MG63 (cell line): ENCODE measurements at regions not wholly inside any gene's neighbourhood (a gene's known extent, or its start where the extent isn't known, plus 50 kb on each side); places are given as distances from the start of the nearest gene placed in this dataset.

Source experiments
- DNase-seq: peaks from one replicate; pipeline ENCODE4 v3.0.0-alpha.2; 2020
- H3K27me3 ChIP-seq: fragments of 250-450 bp; sonication (Bioruptor Pico); 2 replicates; pipeline ENCODE4 v1.5.1; 2020; ENCODE audit warnings: mild to moderate bottlenecking, moderate library complexity
- H3K36me3 ChIP-seq: fragments of 250-450 bp; sonication (Bioruptor Pico); 2 replicates; pipeline ENCODE4 v1.5.1; 2020; ENCODE audit warnings: mild to moderate bottlenecking, moderate library complexity
- H3K4me3 ChIP-seq: fragments of 250-450 bp; sonication (Bioruptor Pico); 2 replicates; pipeline ENCODE4 v1.5.1; 2020; ENCODE audit warnings: mild to moderate bottlenecking, moderate library complexity
- H3K9me3 ChIP-seq: fragments of 250-450 bp; sonication (Bioruptor Pico); 2 replicates; pipeline ENCODE4 v1.5.1; 2020; ENCODE audit warnings: mild to moderate bottlenecking, moderate library complexity

DNA sequence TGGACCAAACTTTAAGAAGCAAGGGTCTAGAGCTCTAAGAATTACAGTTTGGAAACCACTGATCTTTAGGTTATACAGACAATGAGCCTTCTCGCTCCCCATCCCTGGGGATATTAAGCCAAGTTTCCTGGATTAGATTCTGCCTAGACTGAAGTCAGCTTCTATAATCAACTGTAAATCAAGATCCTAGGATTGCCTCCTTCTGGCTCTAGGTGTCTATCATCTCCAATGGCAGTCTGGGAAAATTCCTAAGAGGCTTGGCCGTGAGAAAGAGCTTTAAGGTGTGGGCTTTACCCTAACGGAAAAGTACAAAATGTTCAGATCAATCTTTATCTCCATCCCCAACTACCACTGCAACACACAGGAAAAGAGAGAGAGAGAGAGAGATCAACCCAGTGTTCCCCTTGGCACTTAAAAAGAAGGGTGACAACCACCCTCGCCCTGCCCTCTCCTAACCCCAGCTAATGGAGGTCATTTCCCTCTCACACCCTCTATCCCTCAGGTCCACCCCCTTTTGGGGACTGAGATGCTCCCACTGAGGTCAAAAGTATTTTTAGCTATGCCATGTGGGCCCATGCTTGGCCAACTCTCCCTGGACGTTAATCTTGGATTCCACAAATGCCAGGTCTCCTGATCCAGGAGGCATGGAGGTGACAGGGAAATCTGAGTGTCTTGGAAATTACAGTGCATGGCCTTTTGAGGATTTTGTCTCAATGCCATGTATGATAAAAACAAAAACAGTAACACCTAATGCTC is 202.8 kb upstream of the BCL6 start:
- DNase-seq, result no peak
- Histone ChIP-seq H3K27me3 (no peaks in the 10 kb centered on the region), H3K36me3 (no peaks in the 10 kb centered on the region)

DNA sequence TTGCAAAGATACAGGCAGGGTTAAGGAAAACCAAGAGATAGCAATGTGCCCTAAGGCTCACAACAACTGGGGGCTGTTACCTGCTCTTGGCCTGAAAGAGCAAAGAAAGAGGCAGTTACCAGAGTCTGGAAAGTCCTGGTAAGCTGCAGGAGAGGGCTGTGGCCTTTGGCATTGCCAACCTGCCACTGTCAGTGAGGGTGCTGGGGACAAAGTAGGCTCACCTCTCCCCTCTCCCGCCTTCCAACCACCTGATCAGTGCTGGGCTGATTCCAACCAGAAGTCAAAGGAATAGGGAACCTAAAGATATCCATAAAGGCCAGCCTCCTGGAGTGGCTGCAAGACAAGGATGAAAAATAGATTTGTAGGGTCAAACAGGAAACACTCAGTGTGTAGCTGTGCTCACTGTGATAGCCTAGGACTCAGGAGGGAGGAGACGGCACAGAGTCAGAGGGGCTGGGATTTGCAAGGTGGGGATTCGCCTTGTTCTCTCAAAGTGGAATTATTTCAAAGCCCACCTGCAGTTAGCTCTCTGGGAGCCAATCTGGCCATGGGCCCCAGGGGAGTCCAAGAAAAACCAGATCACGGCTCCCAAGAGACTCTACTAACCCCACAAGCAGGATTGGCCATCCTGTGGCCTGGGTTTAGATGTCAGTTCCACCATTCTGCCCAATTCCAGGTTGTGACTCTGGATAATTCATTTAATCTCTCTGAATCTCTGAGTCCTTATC is 204.0 kb upstream of the BCL6 start:
- Histone ChIP-seq H3K27me3 (no peaks in the 10 kb centered on the region), H3K36me3 (no peaks in the 10 kb centered on the region), H3K9me3 (no peaks in the 10 kb centered on the region), H3K4me3 (no peak overlapping the region)
- no peak for DNase-seq

More for the DNA sequence above, 202.8 kb upstream of the BCL6 start:
- Histone ChIP-seq H3K4me3 (no peak overlapping the region), H3K9me3 (no peaks in the 10 kb centered on the region)

DNA sequence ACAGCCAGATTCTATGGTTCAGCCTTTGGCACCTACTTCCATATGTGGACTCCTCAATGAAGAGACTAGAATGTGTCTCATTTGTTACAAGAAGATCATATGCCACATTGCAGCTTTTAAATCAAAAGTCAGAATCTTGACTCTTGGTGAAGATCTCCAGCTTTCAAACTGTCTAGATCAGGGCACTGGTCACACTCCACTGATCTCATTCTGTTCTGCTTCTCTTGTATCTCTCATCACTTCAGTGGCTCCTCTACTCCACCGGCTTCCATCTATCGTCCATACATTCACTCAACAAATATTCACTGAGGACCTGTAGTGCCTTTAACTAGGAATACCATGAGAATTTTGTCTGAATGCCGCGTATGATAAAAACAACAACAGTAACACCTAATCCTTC is 203.3 kb upstream of the LPP start:
- no peaks in the 10 kb centered on the region for H3K36me3 ChIP-seq
- no peak overlapping the region for H3K4me3 ChIP-seq
- H3K27me3 ChIP-seq, result no peaks in the 10 kb centered on the region
- no peak for DNase-seq
- H3K9me3 ChIP-seq, result no peaks in the 10 kb centered on the region

DNA sequence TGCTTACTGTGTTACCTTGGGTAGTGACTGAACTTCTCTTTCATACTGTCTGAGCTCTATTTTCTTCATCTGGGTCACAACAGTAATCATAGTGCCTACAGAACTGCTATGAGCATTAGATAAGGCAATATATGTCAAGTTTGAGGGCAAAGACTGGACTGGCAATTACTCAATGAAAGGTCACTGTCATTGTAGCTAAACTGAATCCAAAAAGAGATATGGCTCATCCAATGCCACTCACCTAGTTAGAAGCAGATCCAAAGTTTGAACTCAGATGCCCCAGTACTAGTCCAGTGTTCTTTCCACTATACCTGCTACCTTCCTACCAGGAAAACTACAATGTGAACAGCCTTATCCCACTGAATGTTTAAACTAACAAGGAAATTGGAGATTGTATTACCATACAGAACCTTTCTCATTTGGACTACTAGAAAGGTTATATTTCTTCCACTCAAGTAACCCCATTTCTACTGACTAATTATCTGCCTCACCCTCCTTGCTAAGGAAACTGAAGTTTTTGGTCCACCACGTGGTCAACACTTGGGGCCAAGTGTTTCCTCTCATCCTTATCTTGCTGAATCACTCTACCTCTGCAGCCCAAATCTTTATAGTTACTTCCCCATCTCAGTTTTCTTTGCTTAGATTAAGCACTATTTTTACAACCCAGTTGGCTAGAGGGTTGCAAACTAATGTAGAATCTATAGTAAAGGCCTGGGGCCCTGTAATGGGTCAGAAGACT is 202.3 kb upstream of the LPP start:
- H3K27me3 ChIP-seq, result no peaks in the 10 kb centered on the region
- no peaks in the 10 kb centered on the region for H3K9me3 ChIP-seq
- H3K4me3 ChIP-seq, result no peak overlapping the region
- H3K36me3 ChIP-seq, result no peaks in the 10 kb centered on the region
- DNase-seq, result no peak

DNA sequence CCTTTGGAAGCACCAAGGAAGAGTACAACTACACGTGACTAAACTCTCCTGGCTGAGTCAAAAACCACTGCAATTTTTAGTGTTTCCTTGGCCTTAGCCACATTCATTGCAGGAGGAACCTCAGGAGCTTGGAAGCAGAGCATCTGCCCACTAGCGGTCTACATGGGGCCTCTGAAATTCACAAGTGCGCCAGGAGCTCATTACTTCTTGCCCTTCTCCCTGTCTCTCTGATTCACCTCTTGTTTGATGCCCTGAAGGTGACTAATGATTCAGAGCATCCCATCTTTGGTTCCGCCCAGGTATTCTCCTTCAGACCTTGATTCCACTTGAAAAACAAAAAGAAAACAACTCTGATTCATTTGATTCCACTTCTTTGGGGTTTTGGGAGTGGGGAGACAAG is 201.1 kb upstream of the LPP start:
- H3K9me3 ChIP-seq, result no peaks in the 10 kb centered on the region
- no peaks in the 10 kb centered on the region for H3K27me3 ChIP-seq
- no peak overlapping the region for H3K4me3 ChIP-seq
- DNase-seq, result no peak
- H3K36me3 ChIP-seq, result no peaks in the 10 kb centered on the region

DNA sequence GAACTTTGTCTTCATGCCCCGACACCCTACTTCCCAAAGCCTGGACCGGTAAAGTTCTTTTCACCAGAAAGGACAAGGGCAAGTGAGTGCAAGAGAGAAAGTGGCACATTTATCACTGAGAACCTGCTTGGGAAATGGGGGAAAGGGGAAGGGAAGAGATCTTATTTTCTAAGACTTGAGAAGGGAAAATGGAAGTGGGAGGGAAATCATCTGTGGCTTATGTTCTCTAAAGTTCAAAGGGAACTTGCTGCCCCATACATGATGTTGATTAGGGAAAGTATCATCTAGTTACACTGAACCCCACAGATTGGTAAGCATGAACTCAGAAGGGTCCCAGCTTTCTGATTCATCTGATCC is 199.5 kb upstream of the LPP start:
- Histone ChIP-seq H3K27me3 (no peaks in the 10 kb centered on the region), H3K4me3 (no peak overlapping the region), H3K9me3 (no peaks in the 10 kb centered on the region), H3K36me3 (no peaks in the 10 kb centered on the region)
- no peak for DNase-seq

DNA sequence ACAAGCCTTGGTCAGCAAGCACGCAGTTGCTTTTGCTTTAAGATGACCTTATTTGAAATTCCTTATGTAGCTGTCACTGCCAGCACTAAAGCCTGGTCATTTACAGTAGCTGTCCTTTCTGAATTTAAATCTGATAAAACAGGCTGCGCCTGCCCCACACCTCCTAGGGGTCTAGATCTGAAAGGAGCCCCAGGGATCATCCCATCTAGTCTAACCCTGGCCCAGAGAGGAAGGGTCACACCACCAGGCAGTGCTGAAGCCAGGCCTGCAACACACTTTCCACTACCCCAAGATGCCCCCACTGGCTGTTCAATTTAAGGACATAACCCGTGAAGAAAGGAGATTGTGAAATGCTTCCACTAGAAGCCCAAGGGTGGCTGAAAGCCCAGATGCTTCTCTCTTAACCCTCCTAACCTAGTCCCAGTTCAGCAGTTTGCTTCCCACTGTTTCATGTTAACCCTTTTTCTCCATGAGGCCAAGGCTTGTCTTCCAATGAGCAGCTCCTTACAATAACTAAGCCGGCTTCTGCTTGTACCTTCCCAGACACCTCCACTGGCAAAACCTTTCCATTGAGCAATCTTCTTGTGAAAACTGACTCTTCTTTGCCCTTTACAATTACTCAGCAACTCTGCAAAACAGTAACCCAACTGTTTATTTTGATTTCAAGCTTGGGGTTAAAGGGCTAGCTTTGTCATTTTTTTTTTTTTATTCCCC is 198.9 kb upstream of the LPP start:
- H3K27me3 ChIP-seq, result no peaks in the 10 kb centered on the region
- H3K36me3 ChIP-seq, result no peaks in the 10 kb centered on the region
- no peak overlapping the region for H3K4me3 ChIP-seq
- DNase-seq, result peak; percentile 44
- no peaks in the 10 kb centered on the region for H3K9me3 ChIP-seq

DNA sequence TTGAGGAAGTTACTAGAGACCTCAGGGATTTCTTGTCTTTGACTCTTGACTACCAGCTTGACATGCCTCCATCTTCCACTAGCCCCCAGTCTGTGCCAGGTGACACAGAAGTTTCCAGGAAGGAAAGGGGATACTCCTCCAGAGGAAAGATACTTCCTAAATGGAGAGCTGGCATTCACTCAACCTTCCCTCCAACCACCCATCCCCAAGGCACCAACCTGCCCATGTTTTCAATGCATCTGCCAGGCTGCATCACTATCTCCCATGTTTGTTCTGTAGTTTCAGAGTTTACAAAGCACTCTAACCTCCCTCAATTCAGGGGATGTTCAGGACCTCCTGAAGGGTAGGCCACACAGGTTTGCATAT is 198.4 kb upstream of the LPP start:
- H3K4me3 ChIP-seq, result no peak overlapping the region
- H3K36me3 ChIP-seq, result no peaks in the 10 kb centered on the region
- H3K27me3 ChIP-seq, result no peaks in the 10 kb centered on the region
- H3K9me3 ChIP-seq, result no peaks in the 10 kb centered on the region
- peak; percentile 42 for DNase-seq

DNA sequence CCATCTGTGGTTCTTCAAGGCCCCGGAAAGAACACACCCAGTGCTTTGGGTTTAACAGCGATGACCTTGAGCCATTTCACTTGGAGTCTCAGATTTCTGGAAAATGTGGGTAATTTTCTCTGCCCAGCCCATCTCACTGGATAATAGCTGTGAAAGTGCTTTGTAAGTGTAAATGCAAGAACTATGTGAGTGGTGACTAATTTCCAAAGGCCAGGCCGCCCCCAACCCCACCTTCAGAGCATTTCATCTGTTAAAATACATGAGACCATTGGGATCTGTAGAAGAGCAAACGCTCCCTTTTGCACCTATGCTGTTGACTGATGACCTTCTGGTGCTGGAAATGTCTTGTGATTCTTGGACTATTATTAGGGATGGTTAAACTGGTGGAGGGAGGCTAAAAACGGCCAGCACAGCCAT is 196.8 kb upstream of the LPP start:
- Histone ChIP-seq H3K4me3 (no peak overlapping the region), H3K36me3 (no peaks in the 10 kb centered on the region), H3K27me3 (no peaks in the 10 kb centered on the region), H3K9me3 (no peaks in the 10 kb centered on the region)
- no peak for DNase-seq

DNA sequence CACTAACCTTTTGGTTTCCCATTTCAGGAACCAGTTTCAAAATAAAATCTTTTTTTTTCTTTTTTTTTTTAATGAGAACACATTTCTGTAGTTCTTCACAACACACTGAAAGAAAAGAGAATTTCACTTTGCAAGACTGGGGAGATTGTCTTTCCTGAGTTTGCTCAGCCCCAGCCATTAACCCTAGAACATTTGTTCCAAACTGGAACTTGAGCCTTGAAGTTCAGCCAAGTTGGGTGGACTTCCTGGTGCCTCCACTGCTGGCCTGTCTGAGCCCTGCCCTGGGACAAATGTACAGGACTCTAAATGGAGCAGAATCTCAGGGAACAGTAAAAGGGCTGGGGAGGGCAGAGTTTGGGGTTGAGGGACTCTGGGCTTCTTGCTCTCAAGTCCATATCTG is 196.4 kb upstream of the LPP start:
- H3K36me3 ChIP-seq, result no peaks in the 10 kb centered on the region
- H3K9me3 ChIP-seq, result no peaks in the 10 kb centered on the region
- no peak overlapping the region for H3K4me3 ChIP-seq
- no peaks in the 10 kb centered on the region for H3K27me3 ChIP-seq
- DNase-seq, result no peak

DNA sequence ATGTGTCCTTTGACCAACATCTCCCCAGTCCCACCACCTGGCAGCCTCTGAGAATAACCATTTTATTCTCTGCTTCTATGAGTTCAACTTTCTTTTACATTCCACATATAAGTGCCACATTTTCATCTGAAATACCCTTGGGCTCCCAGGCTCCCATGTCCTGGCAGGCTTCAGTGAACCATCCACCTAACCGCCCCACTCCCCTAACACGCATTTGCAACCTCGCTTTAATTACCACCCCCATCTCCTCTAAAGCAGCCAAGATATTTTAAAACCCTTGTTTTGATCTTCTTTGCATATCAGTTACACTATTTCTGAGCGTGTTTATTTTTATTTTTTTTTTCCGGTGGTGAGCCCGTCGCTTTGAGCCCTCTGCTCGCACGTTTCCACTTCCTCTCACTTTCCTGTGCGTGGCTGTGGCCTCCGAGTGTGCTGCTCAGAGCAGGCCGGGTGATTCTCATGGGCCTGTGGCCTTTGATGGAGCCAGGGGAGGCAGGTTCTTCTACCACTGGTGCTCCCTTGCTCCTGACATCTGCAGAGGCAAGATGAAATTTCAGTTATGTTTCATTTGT is 195.4 kb upstream of the LPP start:
- Histone ChIP-seq H3K9me3 (no peaks in the 10 kb centered on the region), H3K4me3 (no peak overlapping the region), H3K27me3 (no peaks in the 10 kb centered on the region), H3K36me3 (no peaks in the 10 kb centered on the region)
- DNase-seq, result no peak

DNA sequence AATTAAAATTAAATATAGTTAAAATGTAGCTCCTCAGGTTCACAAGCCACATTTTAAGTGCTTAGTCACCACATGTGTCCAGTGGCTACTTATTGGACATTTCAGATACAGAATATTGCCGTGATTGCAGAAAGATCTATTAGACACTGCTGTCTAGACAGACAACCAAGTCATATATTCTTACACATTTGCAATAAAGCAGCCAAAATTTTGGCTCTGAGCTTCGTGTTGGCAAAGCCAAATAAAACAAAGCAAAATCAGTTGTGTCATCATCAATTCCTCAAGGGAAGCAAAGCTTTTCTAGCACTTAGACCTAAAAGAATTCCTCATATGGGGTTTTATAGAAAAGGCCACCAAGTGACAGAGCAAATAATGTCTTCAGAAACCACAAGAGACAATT is 193.1 kb upstream of the LPP start:
- no peak overlapping the region for H3K4me3 ChIP-seq
- H3K9me3 ChIP-seq, result no peaks in the 10 kb centered on the region
- no peaks in the 10 kb centered on the region for H3K36me3 ChIP-seq
- no peaks in the 10 kb centered on the region for H3K27me3 ChIP-seq
- peak; percentile 49 for DNase-seq

DNA sequence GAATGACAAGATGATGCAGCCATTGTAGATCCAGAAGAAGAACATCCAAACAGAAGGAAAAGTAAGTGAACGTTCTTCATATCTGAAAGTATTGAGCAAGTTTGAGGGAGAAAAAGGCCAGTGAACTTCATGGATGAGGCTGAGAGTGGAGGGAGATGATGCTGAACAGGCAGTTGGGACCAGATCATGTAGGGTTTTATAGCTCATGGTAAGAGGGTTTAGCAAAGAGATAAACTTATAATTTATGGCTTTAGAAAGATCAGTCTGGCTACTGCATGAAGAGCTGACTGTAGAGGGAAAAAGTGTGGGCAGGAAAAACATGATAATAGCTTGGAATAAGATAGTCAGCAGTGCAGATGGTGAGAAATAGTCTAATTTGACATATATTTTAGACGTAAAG is 192.6 kb upstream of the LPP start:
- Histone ChIP-seq H3K4me3 (no peak overlapping the region), H3K36me3 (no peaks in the 10 kb centered on the region), H3K27me3 (no peaks in the 10 kb centered on the region), H3K9me3 (no peaks in the 10 kb centered on the region)
- DNase-seq, result no peak

DNA sequence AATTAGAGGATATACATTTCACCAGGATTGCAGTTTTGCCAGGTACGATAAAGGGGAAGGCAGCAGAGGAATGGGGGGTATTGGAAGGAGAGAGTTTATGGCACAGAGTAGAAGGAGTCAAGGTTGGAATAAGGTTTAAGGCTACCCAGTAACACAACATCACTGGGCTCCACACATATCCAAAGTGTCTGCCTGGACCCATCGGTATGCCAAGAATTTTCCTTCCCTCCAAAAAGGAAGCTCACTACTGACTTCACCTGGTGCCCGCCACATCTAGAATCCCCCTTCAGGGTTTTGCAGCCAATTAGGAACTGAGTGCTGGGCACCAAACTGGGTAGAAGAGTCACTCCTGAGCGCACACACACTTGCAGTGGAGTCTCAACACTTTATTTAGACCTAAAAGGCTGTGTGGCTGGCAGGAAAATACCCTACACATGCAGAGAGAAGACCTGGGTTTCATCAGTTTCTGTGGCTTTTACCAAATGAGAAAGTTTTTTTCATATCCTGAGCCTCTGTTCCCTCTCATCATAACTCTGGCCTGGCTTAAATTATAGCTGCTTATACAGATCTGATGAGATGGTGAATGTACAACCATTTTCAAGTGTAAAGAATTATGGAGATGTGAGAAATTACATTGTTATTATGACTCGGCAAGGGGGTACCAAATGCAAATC is 190.8 kb upstream of the LPP start:
- Histone ChIP-seq H3K4me3 (no peak overlapping the region), H3K36me3 (no peaks in the 10 kb centered on the region), H3K27me3 (no peaks in the 10 kb centered on the region), H3K9me3 (no peaks in the 10 kb centered on the region)
- DNase-seq, result no peak

DNA sequence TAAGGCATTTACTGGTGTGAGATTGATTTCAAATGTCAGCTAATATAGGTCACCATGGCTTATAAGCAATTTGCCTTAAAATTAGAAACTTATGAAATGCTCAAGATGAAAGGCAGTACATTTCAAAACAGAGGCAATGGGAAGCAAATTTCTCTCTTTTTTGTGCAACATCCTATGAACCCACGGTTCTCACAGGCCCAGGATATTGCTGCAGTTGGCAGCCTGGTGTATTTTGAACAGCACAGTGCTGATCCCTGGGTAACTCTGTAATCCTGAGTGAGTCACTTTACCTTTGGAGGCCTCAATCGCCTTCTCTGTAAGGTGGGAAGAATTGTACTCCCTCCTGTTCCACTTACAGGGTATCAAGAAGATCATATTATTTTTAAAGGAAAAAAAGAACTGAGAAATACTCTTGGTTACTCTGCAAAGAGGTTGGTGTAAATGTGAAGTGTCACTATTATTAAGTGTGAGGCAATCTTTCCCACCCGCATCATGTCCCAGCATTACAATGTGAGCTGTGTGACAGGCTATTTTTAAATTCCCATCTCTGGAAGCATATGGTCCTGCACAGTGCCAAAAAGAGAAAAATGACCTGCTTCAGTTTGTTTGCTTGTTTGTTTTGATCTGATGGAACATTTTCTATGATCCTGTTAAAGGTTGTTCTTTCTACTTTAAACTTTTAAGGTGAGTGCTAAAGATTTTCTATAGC is 190.1 kb upstream of the LPP start:
- no peak for DNase-seq
- H3K27me3 ChIP-seq, result no peaks in the 10 kb centered on the region
- no peaks in the 10 kb centered on the region for H3K9me3 ChIP-seq
- no peak overlapping the region for H3K4me3 ChIP-seq
- no peaks in the 10 kb centered on the region for H3K36me3 ChIP-seq

DNA sequence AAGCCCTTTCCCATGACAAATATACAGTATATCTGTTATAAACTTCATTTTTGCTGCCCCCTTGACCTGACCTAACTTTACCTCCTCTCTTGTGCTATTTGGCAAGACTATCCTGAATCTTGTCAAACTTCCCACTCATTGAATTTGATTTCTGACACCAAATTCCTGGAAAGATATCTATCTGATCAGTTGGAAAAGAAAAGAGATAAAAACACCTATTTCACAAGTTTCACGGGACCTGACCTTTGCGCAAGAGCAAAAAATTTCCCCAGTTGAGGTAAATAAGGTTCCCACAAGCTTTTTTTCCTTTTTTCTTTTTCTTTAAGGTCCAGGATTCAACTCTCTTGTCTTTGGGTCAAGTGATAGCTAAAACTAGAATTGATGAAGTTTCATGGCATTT is 189.2 kb upstream of the LPP start:
- no peaks in the 10 kb centered on the region for H3K9me3 ChIP-seq
- H3K27me3 ChIP-seq, result no peaks in the 10 kb centered on the region
- H3K4me3 ChIP-seq, result no peak overlapping the region
- no peaks in the 10 kb centered on the region for H3K36me3 ChIP-seq
- DNase-seq, result no peak
